Globus pallidus (tissue), 1 donor: ENCODE measurements at regions not wholly inside any gene's neighbourhood (a gene's known extent, or its start where the extent isn't known, plus 50 kb on each side); places are given as distances from the start of the nearest gene placed in this dataset.

ENCODE experiments used
- DNase-seq: peaks from one replicate; pipeline ENCODE4 v3.0.0-alpha.2; 2015; ENCODE audit warnings: low spot score

GRCh38 chr5:145365464-145365863, 469.7 kb downstream of the PRELID2 start:
- no peak for DNase-seq

- no peak for DNase-seq
These were observed 472.9 kb downstream of the PRELID2 start for GRCh38 chr5:145362266-145362665.

- DNase-seq: no peak
These were observed 474.2 kb downstream of the PRELID2 start for GRCh38 chr5:145360936-145361335.

- DNase-seq: no peak
These were observed 484.6 kb downstream of the PRELID2 start for GRCh38 chr5:145350513-145350912.

GRCh38 chr5:145347026-145347616, 488.0 kb downstream of the PRELID2 start:
- no peak for DNase-seq

GRCh38 chr5:145345511-145346287, 489.4 kb downstream of the PRELID2 start:
- DNase-seq: no peak

- no peak for DNase-seq
These were observed 493.3 kb downstream of the PRELID2 start for GRCh38 chr5:145341842-145342241.

- no peak for DNase-seq
These were observed 495.0 kb downstream of the PRELID2 start for GRCh38 chr5:145340099-145340498.

GRCh38 chr5:145324767-145325479, 510.2 kb downstream of the PRELID2 start:
- DNase-seq: no peak

- DNase-seq: no peak
These were observed 511.0 kb downstream of the PRELID2 start for GRCh38 chr5:145324101-145324500.

- no peak for DNase-seq
These were observed 518.9 kb downstream of the PRELID2 start for GRCh38 chr5:145316282-145316681.

- no peak for DNase-seq
These were observed 527.2 kb downstream of the PRELID2 start for GRCh38 chr5:145307866-145308382.

GRCh38 chr5:145295236-145295835, 539.8 kb downstream of the PRELID2 start:
- DNase-seq: no peak

GRCh38 chr5:145294331-145294730, 540.8 kb downstream of the PRELID2 start:
- no peak for DNase-seq

- no peak for DNase-seq
These were observed 541.4 kb downstream of the PRELID2 start for GRCh38 chr5:145293716-145294115.

GRCh38 chr5:145292278-145292677, 542.9 kb downstream of the PRELID2 start:
- no peak for DNase-seq

- no peak for DNase-seq
These were observed 551.9 kb downstream of the PRELID2 start for GRCh38 chr5:145283141-145283810.

- no peak for DNase-seq
These were observed 554.3 kb downstream of the PRELID2 start for GRCh38 chr5:145280806-145281205.

GRCh38 chr5:145280214-145280613, 554.9 kb downstream of the PRELID2 start:
- DNase-seq: no peak

- no peak for DNase-seq
These were observed 574.5 kb downstream of the PRELID2 start for GRCh38 chr5:145260670-145261069.

GRCh38 chr5:145247745-145248040, 587.4 kb downstream of the PRELID2 start:
- no peak for DNase-seq
